Sigmoid colon (tissue), 6 donors: ENCODE measurements at regions not wholly inside any gene's neighbourhood (a gene's known extent, or its start where the extent isn't known, plus 50 kb on each side); places are given as distances from the start of the nearest gene placed in this dataset.
"Not testable (repeated sequence)": the region's sequence is repeated elsewhere in the genome, so short reads cannot be mapped to it uniquely, and the experiment has no call there.

Experiments
- DNase-seq: peaks from one replicate; pipeline ENCODE4 v3.0.0-alpha.2; 2019
- H3K27ac ChIP-seq, 4 donors: fragments of 200-600 bp; sonication (generic); one replicate each; pipeline ENCODE4 v1.5.1; 2016 to 2019; ENCODE audit warnings: mild to moderate bottlenecking in 1 of 4
- H3K27me3 ChIP-seq, 3 donors: fragments of 200-600 bp; sonication (generic); one replicate each; pipeline ENCODE4 v1.5.1; 2019; ENCODE audit warnings: mild to moderate bottlenecking in 1 of 3
- H3K36me3 ChIP-seq, 4 donors: fragments of 200-600 bp; sonication (generic); one replicate each; pipeline ENCODE4 v1.5.1; 2016 to 2019
- H3K4me1 ChIP-seq, 4 donors: fragments of 200-600 bp; sonication (generic); one replicate each; pipeline ENCODE4 v1.5.1; 2017 to 2019
- H3K4me3 ChIP-seq, 4 donors: fragments of 200-600 bp; sonication (generic); one replicate each; pipeline ENCODE4 v1.5.1; 2017 to 2019; ENCODE audit warnings: mild to moderate bottlenecking in 2 of 4, moderate library complexity in 1 of 4
- H3K9me3 ChIP-seq, 4 donors: fragments of 200-600 bp in 3 of 4; sonication (generic) in 3 of 4; one replicate each; pipeline versions ENCODE4 v1.5.1 to v1.6.1; 2013 to 2019
- EP300 ChIP-seq, 4 donors: sonication (generic); formaldehyde crosslinking; IDR thresholded peaks; one replicate each; pipeline ENCODE4 v1.6.1; 2017; ENCODE audit warnings: antibody characterized with exemption in 4 of 4
- POLR2A ChIP-seq, 2 donors: fragments of 450-650 bp; IDR thresholded peaks; one replicate each; pipeline ENCODE4 v1.6.1; 2016; ENCODE audit warnings: antibody characterized with exemption in 2 of 2, mild to moderate bottlenecking in 2 of 2, moderate library complexity in 2 of 2
- POLR2AphosphoS5 ChIP-seq, 4 donors: sonication (generic); formaldehyde crosslinking; IDR thresholded peaks; one replicate each; pipeline ENCODE4 v1.6.1; 2017; ENCODE audit warnings: antibody characterized with exemption in 4 of 4
- WGBS, 2 donors: extraction: QIAGEN DNeasy Blood & Tissue Kit; methylation state at CpG; one replicate each; pipeline ENCODE4 v1.1.7; 2013; 5-methylcytosine and 5-hydroxymethylcytosine counted together
- intact Hi-C: fragments of 100-400 bp; cut with DNase I; formaldehyde crosslinking; loops from one replicate; pipeline ENCODE4 v1.15.1; 2023
- TF ChIP-seq, protein P1 (sequence below), 4 experiments: fragments of 450-650 bp in 3 of 4; fragments of 200-600 bp in 1 of 4; IDR thresholded peaks; one replicate each; pipeline ENCODE4 v1.5.1; 2016 to 2019; ENCODE audit warnings: antibody characterized with exemption in 4 of 4, mild to moderate bottlenecking in 3 of 4, moderate library complexity in 2 of 4
- donor health status: healthy with polysubstance abuse.
- donor health status: healthy.

DNA sequence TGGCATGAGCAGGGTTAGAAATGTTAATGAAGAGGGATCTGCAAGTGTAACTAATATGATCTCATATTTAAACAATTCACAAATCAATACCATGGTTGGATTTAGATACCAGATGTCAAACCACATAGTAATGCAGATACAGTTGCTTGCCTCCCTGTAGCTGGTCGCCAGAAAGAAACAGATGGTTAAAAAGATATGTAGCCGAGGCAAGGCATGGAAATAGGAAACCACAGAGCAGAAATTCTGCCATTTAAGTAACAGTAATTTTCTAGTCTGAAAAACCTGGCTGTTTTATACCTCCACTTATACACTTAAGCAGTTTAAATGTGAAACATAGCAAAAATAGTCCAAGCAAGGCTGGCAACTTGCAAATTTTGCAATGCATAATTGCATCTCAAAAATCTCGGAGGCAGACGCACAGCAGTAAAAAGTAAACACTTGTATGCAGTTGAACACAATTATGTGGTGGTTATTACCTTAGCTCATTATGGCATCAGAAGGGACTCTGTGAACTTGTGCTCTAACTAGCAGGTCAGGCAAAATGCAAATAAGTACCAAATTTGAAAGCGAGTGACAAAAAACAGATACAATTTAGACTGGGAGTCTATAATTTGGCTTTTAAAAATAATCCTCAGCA, 126.8 kb downstream of the NAA11 start:
- DNase-seq: no peak
- TF ChIP-seq POLR2AphosphoS5 (IDR thresholded peaks at IDR 0.05): no peak
- no peak for TF ChIP-seq POLR2A (IDR thresholded peaks at IDR 0.05)
- TF ChIP-seq, protein P1, sequence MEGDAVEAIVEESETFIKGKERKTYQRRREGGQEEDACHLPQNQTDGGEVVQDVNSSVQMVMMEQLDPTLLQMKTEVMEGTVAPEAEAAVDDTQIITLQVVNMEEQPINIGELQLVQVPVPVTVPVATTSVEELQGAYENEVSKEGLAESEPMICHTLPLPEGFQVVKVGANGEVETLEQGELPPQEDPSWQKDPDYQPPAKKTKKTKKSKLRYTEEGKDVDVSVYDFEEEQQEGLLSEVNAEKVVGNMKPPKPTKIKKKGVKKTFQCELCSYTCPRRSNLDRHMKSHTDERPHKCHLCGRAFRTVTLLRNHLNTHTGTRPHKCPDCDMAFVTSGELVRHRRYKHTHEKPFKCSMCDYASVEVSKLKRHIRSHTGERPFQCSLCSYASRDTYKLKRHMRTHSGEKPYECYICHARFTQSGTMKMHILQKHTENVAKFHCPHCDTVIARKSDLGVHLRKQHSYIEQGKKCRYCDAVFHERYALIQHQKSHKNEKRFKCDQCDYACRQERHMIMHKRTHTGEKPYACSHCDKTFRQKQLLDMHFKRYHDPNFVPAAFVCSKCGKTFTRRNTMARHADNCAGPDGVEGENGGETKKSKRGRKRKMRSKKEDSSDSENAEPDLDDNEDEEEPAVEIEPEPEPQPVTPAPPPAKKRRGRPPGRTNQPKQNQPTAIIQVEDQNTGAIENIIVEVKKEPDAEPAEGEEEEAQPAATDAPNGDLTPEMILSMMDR (IDR thresholded peaks at IDR 0.05): no peak
- no peak for TF ChIP-seq EP300 (IDR thresholded peaks at IDR 0.05)
- no peaks in the 10 kb centered on the region for H3K27me3 ChIP-seq
- no peaks in the 10 kb centered on the region for H3K36me3 ChIP-seq
- H3K4me1 ChIP-seq: peaks cover 0 to 4% (median 0%) of the 10 kb centered on the region in 4 donors
- no peak overlapping the region for H3K4me3 ChIP-seq
- 58 to 63% methylated on average over 5 of the region's 5 CpGs for WGBS, 2 donors
- intact Hi-C loops: no loop called here
- H3K27ac ChIP-seq: no peak overlapping the region
- no peaks in the 10 kb centered on the region for H3K9me3 ChIP-seq

DNA sequence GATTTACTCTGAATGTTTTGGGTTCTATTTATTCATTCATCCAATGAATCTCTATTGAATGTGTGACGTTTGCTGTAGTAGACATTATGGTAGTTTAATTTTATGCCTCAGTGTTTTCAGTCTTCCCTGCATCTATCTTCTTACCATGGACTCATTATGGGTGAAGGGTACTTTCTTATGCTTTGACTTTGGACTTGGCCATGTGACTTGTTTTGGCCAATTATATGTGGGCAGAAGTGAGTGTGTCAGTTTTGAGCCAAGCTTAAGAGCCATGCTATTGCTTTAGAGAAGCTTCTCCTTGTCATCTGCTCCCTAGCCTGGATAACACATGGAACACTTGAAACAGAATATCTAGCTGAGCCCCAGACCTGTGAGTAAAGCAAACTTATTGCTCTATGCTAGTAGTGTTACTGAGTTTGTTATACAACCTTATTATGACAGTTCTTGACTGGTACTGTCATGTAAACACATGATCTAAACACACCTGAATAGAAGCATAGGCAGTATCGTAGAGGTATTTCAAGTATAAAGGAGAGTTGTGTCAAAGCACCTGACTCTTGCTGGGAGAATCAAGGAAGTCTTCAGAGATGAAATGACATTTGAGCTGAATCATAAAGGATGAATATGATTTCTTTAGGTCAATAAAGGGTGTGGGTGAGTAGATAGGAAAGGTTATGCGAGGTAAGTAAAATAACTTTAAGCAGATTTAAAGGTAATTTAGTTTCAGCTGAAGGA, 128.4 kb downstream of the NAA11 start:
- Histone ChIP-seq H3K4me3 (no peak overlapping the region), H3K4me1 (peaks cover 0 to 4% (median 0%) of the 10 kb centered on the region in 4 donors), H3K9me3 (peaks cover 0 to 3% (median 0%) of the 10 kb centered on the region in 4 donors), H3K27me3 (no peaks in the 10 kb centered on the region), H3K27ac (no peak overlapping the region), H3K36me3 (no peaks in the 10 kb centered on the region)
- intact Hi-C loops: no loop called here
- 37 to 72% methylated on average over 3 of the region's 3 CpGs for WGBS, 2 donors
- no peak for DNase-seq
- TF ChIP-seq POLR2A (IDR thresholded peaks at IDR 0.05) (no peak), POLR2AphosphoS5 (IDR thresholded peaks at IDR 0.05) (no peak), EP300 (IDR thresholded peaks at IDR 0.05) (no peak)
- TF ChIP-seq, protein P1 (IDR thresholded peaks at IDR 0.05): no peak

DNA sequence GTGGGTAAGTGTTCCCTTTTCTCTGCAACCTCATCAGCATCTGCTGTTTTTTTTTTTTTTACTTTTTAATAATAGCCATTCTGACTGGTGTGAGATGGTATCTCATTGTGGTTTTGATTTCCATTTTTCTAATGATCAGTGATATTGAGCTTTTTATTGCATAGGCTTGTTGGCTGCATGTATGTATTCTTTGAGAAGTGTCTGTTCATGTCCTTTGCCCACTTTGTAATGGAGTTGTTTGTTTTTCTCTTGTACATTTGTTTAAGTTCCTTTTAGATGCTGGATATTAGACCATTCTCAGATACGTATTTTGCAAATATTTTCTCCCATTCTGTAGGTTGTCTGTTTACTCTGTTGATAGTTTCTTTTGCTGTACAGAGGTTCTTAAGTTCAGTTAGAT, 134.6 kb downstream of the NAA11 start:
- H3K9me3 ChIP-seq, intact Hi-C loops, H3K4me1 ChIP-seq, H3K27ac ChIP-seq, H3K4me3 ChIP-seq, H3K27me3 ChIP-seq, DNase-seq, H3K36me3 ChIP-seq: not testable (repeated sequence)
- 87 to 89% methylated on average over 1 of the region's 1 CpG for WGBS, 2 donors

DNA sequence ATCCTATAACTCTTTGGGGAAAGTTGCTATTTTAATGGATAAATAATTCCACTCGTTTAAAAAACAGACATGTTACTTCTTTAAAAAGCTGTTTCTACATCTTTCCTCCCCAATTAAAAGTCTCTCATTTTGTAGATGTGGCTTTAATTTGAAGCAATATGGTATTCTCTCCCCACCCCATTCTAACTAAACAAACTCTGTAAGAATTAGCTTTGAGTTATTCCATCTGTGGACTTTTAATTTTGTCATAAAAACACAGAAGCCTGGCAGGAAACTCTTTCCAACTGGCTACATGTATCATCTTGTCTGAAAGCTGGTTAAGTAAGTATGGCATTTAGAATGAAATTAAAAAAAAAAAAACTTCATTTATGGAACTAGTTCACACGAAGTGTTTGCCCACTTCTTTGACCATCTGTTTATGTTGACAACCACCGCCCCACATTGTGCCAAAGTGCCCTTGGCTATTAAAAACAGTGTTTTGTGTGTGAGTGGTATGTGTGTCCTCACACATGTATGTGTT, 140.3 kb downstream of the NAA11 start:
- peaks cover 0 to 11% (median 5%) of the 10 kb centered on the region in 4 donors for H3K4me1 ChIP-seq

DNA sequence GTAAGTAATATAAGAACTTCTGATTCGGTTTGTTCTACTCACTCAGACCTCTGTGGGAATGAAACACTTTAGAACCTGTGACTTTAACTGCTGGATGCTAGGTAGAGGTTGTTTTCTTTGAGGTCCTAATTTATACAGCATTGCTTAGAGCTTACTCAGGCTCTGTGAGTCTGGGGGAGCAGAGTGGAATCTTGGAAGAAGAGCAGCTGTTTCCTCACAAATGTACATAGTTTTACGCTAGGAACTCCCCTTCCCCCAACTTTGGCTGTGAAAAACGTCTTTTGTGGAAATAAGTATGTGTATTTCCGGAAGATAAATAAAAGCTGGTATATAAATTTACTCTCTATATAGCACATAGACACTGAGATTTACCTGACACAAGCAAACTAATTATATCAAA, 141.4 kb downstream of the NAA11 start:
- Histone ChIP-seq H3K4me3 (no peak overlapping the region), H3K4me1 (peaks cover 0 to 12% (median 5%) of the 10 kb centered on the region in 4 donors), H3K27me3 (no peaks in the 10 kb centered on the region), H3K27ac (no peak overlapping the region), H3K36me3 (no peaks in the 10 kb centered on the region), H3K9me3 (no peaks in the 10 kb centered on the region)
- TF ChIP-seq, protein P1 (IDR thresholded peaks at IDR 0.05): no peak
- TF ChIP-seq POLR2A (IDR thresholded peaks at IDR 0.05): no peak
- intact Hi-C loops: no loop called here
- no peak for DNase-seq
- 72 to 73% methylated on average over 4 of the region's 4 CpGs for WGBS, 2 donors

More for the DNA sequence above, 140.3 kb downstream of the NAA11 start:
- TF ChIP-seq, protein P1 (IDR thresholded peaks at IDR 0.05): no peak
- TF ChIP-seq EP300 (IDR thresholded peaks at IDR 0.05) (no peak), POLR2AphosphoS5 (IDR thresholded peaks at IDR 0.05) (no peak), POLR2A (IDR thresholded peaks at IDR 0.05) (no peak)
- no peak overlapping the region for H3K4me3 ChIP-seq
- no peak overlapping the region for H3K27ac ChIP-seq
- WGBS, 2 donors: 48 to 60% methylated on average over 3 of the region's 3 CpGs
- H3K27me3 ChIP-seq: no peaks in the 10 kb centered on the region
- intact Hi-C loops: no loop called here
- DNase-seq: no peak
- no peaks in the 10 kb centered on the region for H3K9me3 ChIP-seq
- no peaks in the 10 kb centered on the region for H3K36me3 ChIP-seq
